ENCODE measurements at regions not wholly inside any gene's neighbourhood (a gene's known extent, or its start where the extent isn't known, plus 50 kb on each side); places are given as distances from the start of the nearest gene placed in this dataset.

GRCh38 chr12:4223273-4223845 lies 50.2 kb upstream of the CCND2 start:
- DNase-seq: no peak

GRCh38 chr12:4221258-4221620 lies 52.3 kb upstream of the CCND2 start:
- DNase-seq: no peak

- DNase-seq: no peak
Observed at GRCh38 chr12:4220536-4221257, 52.9 kb upstream of the CCND2 start.

GRCh38 chr12:4217091-4217490 lies 56.5 kb upstream of the CCND2 start:
- peak in 1 of 5 donors; percentile 23 for DNase-seq

GRCh38 chr12:4216187-4216927 lies 57.2 kb upstream of the CCND2 start:
- DNase-seq: no peak

- peak in 2 of 5 donors; percentile 5 to 58 for DNase-seq
Observed at GRCh38 chr12:4215229-4216186, 58.1 kb upstream of the CCND2 start.

- DNase-seq: no peak
Observed at GRCh38 chr12:4214877-4215228, 58.7 kb upstream of the CCND2 start.

- no peak for DNase-seq
Observed at GRCh38 chr12:4213471-4213870, 60.1 kb upstream of the CCND2 start.

GRCh38 chr12:4212845-4213244 lies 60.7 kb upstream of the CCND2 start:
- DNase-seq: no peak

GRCh38 chr12:4211372-4211771 lies 62.2 kb upstream of the CCND2 start:
- no peak for DNase-seq

GRCh38 chr12:4210183-4210582 lies 63.4 kb upstream of the CCND2 start:
- no peak for DNase-seq

GRCh38 chr12:4206470-4206869 lies 67.1 kb upstream of the CCND2 start:
- DNase-seq: no peak

GRCh38 chr12:4203772-4204376 lies 69.7 kb upstream of the CCND2 start:
- no peak for DNase-seq

- no peak for DNase-seq
Observed at GRCh38 chr12:4202918-4203317, 70.6 kb upstream of the CCND2 start.

GRCh38 chr12:4202487-4202886 lies 71.1 kb upstream of the CCND2 start:
- DNase-seq: no peak

GRCh38 chr12:4201333-4202100 lies 72.0 kb upstream of the CCND2 start:
- no peak for DNase-seq

GRCh38 chr12:4197922-4198763 lies 75.4 kb upstream of the CCND2 start:
- no peak for DNase-seq

GRCh38 chr12:4196805-4197420 lies 76.6 kb upstream of the CCND2 start:
- DNase-seq: no peak

GRCh38 chr12:4194668-4195067 lies 78.9 kb upstream of the CCND2 start:
- no peak for DNase-seq

- DNase-seq: no peak
Observed at GRCh38 chr12:4193821-4194220, 79.7 kb upstream of the CCND2 start.
